ENCODE measurements at regions not wholly inside any gene's neighbourhood (a gene's known extent, or its start where the extent isn't known, plus 50 kb on each side); places are given as distances from the start of the nearest gene placed in this dataset.
"Not testable (repeated sequence)": the region's sequence is repeated elsewhere in the genome, so short reads cannot be mapped to it uniquely, and the experiment has no call there.

DNA sequence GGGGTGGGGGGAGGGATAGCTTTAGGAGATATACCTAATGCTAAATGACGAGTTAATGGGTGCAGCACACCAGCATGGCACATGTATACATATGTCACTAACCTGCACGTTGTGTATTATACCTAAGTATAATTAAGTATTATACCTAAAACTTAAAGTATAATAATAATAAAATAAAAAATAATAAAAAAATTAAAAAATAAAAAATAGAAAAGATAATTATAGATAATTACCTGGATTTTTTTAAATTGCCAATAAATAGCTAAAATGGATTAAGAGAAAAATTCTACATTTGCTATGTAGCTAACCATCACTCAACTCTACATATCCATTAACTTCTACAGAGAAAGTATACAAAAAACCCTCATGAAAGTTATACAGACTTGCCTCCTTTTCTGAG is 747.3 kb downstream of the LRRIQ3 start:
- H3K4me3 ChIP-seq (ENCODE audit: low read depth, low read length); H3K36me3 ChIP-seq (ENCODE audit: control insufficient read depth, insufficient read depth, low read length); H3K4me1 ChIP-seq (ENCODE audit: control insufficient read depth, insufficient read depth, low read length); DNase-seq (ENCODE audit: low read depth in 4 of 6, low spot score in 6 of 6); H3K9me3 ChIP-seq (ENCODE audit: control insufficient read depth, insufficient read depth, low read length); H3K27ac ChIP-seq (ENCODE audit: low read depth, low read length); H3K27me3 ChIP-seq (ENCODE audit: control insufficient read depth, insufficient read depth, low read length): not testable (repeated sequence)
- no CpG with 5 or more reads among the region's 2 CpGs for WGBS (ENCODE audit: insufficient coverage)

GRCh38 chr1:73411479-73411878 is 786.5 kb downstream of the LRRIQ3 start:
- WGBS (ENCODE audit: insufficient coverage): 50% methylated on average over 1 of the region's 3 CpGs
- Histone ChIP-seq H3K36me3 (ENCODE audit: control insufficient read depth, insufficient read depth, low read length) (no peaks in the 10 kb centered on the region), H3K27me3 (ENCODE audit: control insufficient read depth, insufficient read depth, low read length) (no peaks in the 10 kb centered on the region), H3K27ac (ENCODE audit: low read depth, low read length) (no peak overlapping the region), H3K9me3 (ENCODE audit: control insufficient read depth, insufficient read depth, low read length) (no peaks in the 10 kb centered on the region), H3K4me3 (ENCODE audit: low read depth, low read length) (no peak overlapping the region), H3K4me1 (ENCODE audit: control insufficient read depth, insufficient read depth, low read length) (no peaks in the 10 kb centered on the region)
- no peak for DNase-seq (ENCODE audit: low read depth in 4 of 6, low spot score in 6 of 6)

- H3K27ac ChIP-seq (ENCODE audit: low read depth, low read length): no peak overlapping the region
- H3K36me3 ChIP-seq (ENCODE audit: control insufficient read depth, insufficient read depth, low read length): no peaks in the 10 kb centered on the region
- no CpG with 5 or more reads among the region's 2 CpGs for WGBS (ENCODE audit: insufficient coverage)
- no peaks in the 10 kb centered on the region for H3K9me3 ChIP-seq (ENCODE audit: control insufficient read depth, insufficient read depth, low read length)
- no peaks in the 10 kb centered on the region for H3K4me1 ChIP-seq (ENCODE audit: control insufficient read depth, insufficient read depth, low read length)
- no peak for DNase-seq (ENCODE audit: low read depth in 4 of 6, low spot score in 6 of 6)
- H3K27me3 ChIP-seq (ENCODE audit: control insufficient read depth, insufficient read depth, low read length): no peaks in the 10 kb centered on the region
- H3K4me3 ChIP-seq (ENCODE audit: low read depth, low read length): no peak overlapping the region
These were observed 796.3 kb downstream of the LRRIQ3 start for GRCh38 chr1:73401666-73402065.

DNA sequence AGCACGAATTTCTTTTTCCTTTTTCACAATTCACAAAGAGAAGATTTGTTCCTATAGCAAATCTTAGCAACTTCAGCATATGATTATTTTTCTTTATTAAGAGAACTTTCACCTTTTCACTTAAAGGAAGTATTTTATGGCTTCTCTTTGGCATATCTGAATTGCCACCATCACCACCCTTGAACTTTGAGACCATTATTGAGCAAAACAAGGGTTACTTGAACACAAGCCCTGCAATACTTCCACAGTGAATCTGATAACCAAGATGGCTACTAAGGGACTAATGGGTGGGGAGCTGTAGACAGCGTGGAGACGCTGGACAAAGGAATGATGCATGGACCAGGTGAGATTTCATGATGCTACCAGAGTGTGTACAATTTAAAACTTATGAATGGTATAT is 815.0 kb downstream of the LRRIQ3 start:
- Histone ChIP-seq H3K27me3 (ENCODE audit: control insufficient read depth, insufficient read depth, low read length) (no peaks in the 10 kb centered on the region), H3K4me1 (ENCODE audit: control insufficient read depth, insufficient read depth, low read length) (no peaks in the 10 kb centered on the region), H3K27ac (ENCODE audit: low read depth, low read length) (no peak overlapping the region), H3K36me3 (ENCODE audit: control insufficient read depth, insufficient read depth, low read length) (no peaks in the 10 kb centered on the region), H3K9me3 (ENCODE audit: control insufficient read depth, insufficient read depth, low read length) (no peaks in the 10 kb centered on the region), H3K4me3 (ENCODE audit: low read depth, low read length) (no peak overlapping the region)
- no peak for DNase-seq (ENCODE audit: low read depth in 4 of 6, low spot score in 6 of 6)
- no CpG with 5 or more reads among the region's 3 CpGs for WGBS (ENCODE audit: insufficient coverage)

DNA sequence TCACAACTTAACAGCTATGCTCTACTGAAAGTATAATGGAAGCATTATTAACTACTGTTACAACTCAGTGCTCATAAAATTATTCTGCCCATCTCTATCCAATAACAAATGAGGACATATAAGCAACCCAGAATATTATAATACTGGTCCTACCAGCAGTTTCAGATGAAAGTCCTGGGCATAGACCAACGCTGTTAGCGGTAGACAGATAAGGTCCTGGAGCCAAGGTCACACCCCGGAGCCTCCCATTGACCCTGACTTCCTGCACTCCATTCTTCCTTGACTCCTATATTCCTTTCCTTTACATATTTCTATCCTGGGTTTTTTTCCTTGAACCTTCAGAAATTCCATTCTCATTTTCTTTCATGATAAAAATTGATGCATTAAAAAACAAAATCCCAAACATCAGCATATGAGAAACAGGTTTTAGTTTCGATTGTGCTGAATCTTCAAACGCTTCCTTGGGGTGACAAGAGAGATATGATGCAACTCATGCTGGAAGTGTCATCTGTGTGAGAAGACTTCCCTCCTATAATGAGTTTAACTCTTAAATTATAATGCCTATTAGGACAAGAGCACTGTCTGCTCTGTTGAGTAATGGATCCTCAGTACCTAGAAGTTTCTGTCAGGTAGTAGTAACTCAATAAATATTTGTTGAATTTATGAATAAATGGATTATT is 831.1 kb downstream of the LRRIQ3 start:
- Histone ChIP-seq H3K36me3 (ENCODE audit: control insufficient read depth, insufficient read depth, low read length) (no peaks in the 10 kb centered on the region), H3K9me3 (ENCODE audit: control insufficient read depth, insufficient read depth, low read length) (no peaks in the 10 kb centered on the region), H3K27ac (ENCODE audit: low read depth, low read length) (no peak overlapping the region), H3K4me3 (ENCODE audit: low read depth, low read length) (no peak overlapping the region), H3K4me1 (ENCODE audit: control insufficient read depth, insufficient read depth, low read length) (no peaks in the 10 kb centered on the region), H3K27me3 (ENCODE audit: control insufficient read depth, insufficient read depth, low read length) (no peaks in the 10 kb centered on the region)
- DNase-seq (ENCODE audit: low read depth in 4 of 6, low spot score in 6 of 6): no peak
- WGBS (ENCODE audit: insufficient coverage): 95% methylated on average over 3 of the region's 5 CpGs

DNA sequence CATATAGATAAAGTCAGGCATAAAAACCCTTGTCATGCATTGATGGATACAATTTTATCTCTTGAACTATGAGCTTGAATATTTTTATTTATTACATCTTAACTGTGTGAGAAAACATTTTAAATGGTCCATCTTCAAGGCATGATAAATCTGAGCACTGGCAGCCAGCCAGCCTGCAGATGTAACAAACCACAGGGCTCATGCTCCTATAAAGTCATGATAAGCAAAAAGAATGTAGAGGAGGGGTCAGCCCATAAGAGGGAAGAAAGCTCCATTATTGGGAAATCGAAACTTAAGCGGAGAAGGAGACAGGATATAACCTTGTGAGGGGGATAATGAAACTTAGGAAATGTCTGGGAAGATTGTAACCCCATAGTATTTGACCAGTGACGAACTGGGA is 839.0 kb downstream of the LRRIQ3 start:
- H3K9me3 ChIP-seq (ENCODE audit: control insufficient read depth, insufficient read depth, low read length): no peaks in the 10 kb centered on the region
- 90% methylated on average over 3 of the region's 3 CpGs for WGBS (ENCODE audit: insufficient coverage)
- no peak overlapping the region for H3K27ac ChIP-seq (ENCODE audit: low read depth, low read length)
- DNase-seq (ENCODE audit: low read depth in 4 of 6, low spot score in 6 of 6): no peak
- H3K4me3 ChIP-seq (ENCODE audit: low read depth, low read length): no peak overlapping the region
- H3K27me3 ChIP-seq (ENCODE audit: control insufficient read depth, insufficient read depth, low read length): no peaks in the 10 kb centered on the region
- H3K4me1 ChIP-seq (ENCODE audit: control insufficient read depth, insufficient read depth, low read length): no peaks in the 10 kb centered on the region
- no peaks in the 10 kb centered on the region for H3K36me3 ChIP-seq (ENCODE audit: control insufficient read depth, insufficient read depth, low read length)

DNA sequence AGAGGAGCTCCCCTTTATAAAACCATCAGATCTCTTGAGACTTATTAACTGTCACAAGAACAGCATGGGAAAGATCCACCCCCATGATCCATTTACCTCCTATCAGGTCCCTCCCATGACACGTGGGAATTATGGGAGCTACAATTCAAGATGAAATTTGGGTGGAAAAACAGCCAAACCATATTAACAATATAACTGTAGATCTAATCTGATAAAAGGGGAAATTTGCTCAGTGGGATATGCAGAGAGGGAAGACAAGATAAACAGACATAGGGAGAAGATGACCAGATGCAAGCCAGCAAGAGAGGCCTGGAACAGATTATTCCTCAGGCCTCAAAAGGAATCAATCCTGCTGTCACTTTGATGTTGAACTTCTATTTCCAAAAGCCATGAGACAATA is 841.5 kb downstream of the LRRIQ3 start:
- no CpG with 5 or more reads among the region's 1 CpG for WGBS (ENCODE audit: insufficient coverage)
- DNase-seq (ENCODE audit: low read depth in 4 of 6, low spot score in 6 of 6): no peak
- no peaks in the 10 kb centered on the region for H3K4me1 ChIP-seq (ENCODE audit: control insufficient read depth, insufficient read depth, low read length)

DNA sequence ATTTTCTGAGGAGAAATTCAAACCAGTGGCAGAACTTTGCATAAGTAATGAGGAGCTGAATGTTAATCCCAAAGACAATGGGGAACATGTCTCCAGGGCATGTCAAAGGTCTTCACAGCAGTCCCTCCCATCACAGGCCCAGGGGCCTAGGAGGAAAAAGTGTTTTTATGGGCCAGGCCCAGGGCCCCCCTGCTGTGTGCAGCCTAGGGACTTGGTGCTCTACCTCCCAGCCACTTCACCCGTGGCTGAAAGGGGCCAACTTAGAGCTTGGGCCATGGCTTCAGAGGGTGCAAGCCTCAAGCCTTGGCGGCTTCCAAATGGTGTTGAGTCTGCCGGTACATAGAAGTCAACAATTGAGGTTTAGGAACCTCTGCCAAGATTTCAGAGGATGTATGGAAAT is 854.0 kb downstream of the LRRIQ3 start:
- H3K4me1 ChIP-seq (ENCODE audit: control insufficient read depth, insufficient read depth, low read length): no peaks in the 10 kb centered on the region
- WGBS (ENCODE audit: insufficient coverage): 100% methylated on average over 3 of the region's 3 CpGs
- H3K36me3 ChIP-seq (ENCODE audit: control insufficient read depth, insufficient read depth, low read length): no peaks in the 10 kb centered on the region
- H3K9me3 ChIP-seq (ENCODE audit: control insufficient read depth, insufficient read depth, low read length): no peaks in the 10 kb centered on the region
- no peak overlapping the region for H3K27ac ChIP-seq (ENCODE audit: low read depth, low read length)
- DNase-seq (ENCODE audit: low read depth in 4 of 6, low spot score in 6 of 6): no peak
- H3K4me3 ChIP-seq (ENCODE audit: low read depth, low read length): no peak overlapping the region
- H3K27me3 ChIP-seq (ENCODE audit: control insufficient read depth, insufficient read depth, low read length): no peaks in the 10 kb centered on the region

More for the DNA sequence above, 841.5 kb downstream of the LRRIQ3 start:
- no peaks in the 10 kb centered on the region for H3K36me3 ChIP-seq (ENCODE audit: control insufficient read depth, insufficient read depth, low read length)
- H3K4me3 ChIP-seq (ENCODE audit: low read depth, low read length): no peak overlapping the region
- H3K27ac ChIP-seq (ENCODE audit: low read depth, low read length): no peak overlapping the region
- no peaks in the 10 kb centered on the region for H3K9me3 ChIP-seq (ENCODE audit: control insufficient read depth, insufficient read depth, low read length)
- H3K27me3 ChIP-seq (ENCODE audit: control insufficient read depth, insufficient read depth, low read length): no peaks in the 10 kb centered on the region

- H3K27me3 ChIP-seq (ENCODE audit: control insufficient read depth, insufficient read depth, low read length): no peaks in the 10 kb centered on the region
- H3K9me3 ChIP-seq (ENCODE audit: control insufficient read depth, insufficient read depth, low read length): no peaks in the 10 kb centered on the region
- H3K4me3 ChIP-seq (ENCODE audit: low read depth, low read length): no peak overlapping the region
- no peak for DNase-seq (ENCODE audit: low read depth in 4 of 6, low spot score in 6 of 6)
- no CpG with 5 or more reads among the region's 1 CpG for WGBS (ENCODE audit: insufficient coverage)
- no peaks in the 10 kb centered on the region for H3K4me1 ChIP-seq (ENCODE audit: control insufficient read depth, insufficient read depth, low read length)
- no peak overlapping the region for H3K27ac ChIP-seq (ENCODE audit: low read depth, low read length)
- H3K36me3 ChIP-seq (ENCODE audit: control insufficient read depth, insufficient read depth, low read length): no peaks in the 10 kb centered on the region
These were observed 864.0 kb downstream of the LRRIQ3 start for GRCh38 chr1:73333847-73334503.

GRCh38 chr1:73331726-73332125 is 866.2 kb downstream of the LRRIQ3 start:
- no peak for DNase-seq (ENCODE audit: low read depth in 4 of 6, low spot score in 6 of 6)
- Histone ChIP-seq H3K27me3 (ENCODE audit: control insufficient read depth, insufficient read depth, low read length) (no peaks in the 10 kb centered on the region), H3K9me3 (ENCODE audit: control insufficient read depth, insufficient read depth, low read length) (no peaks in the 10 kb centered on the region), H3K36me3 (ENCODE audit: control insufficient read depth, insufficient read depth, low read length) (no peaks in the 10 kb centered on the region), H3K4me1 (ENCODE audit: control insufficient read depth, insufficient read depth, low read length) (no peaks in the 10 kb centered on the region), H3K4me3 (ENCODE audit: low read depth, low read length) (no peak overlapping the region), H3K27ac (ENCODE audit: low read depth, low read length) (no peak overlapping the region)
- WGBS (ENCODE audit: insufficient coverage): no CpG with 5 or more reads among the region's 1 CpG
